ENCODE measurements at regions not wholly inside any gene's neighbourhood (a gene's known extent, or its start where the extent isn't known, plus 50 kb on each side); places are given as distances from the start of the nearest gene placed in this dataset.

- DNase-seq (ENCODE audit: extremely low read depth, insufficient read length): peak; percentile 25
- H3K4me3 ChIP-seq (replicated peaks; ENCODE audit: low read depth, low read length): no peak overlapping the region
- no peaks in the 10 kb centered on the region for H3K36me3 ChIP-seq (ENCODE audit: control insufficient read depth, insufficient read depth, low read length)
- H3K27me3 ChIP-seq (replicated peaks; ENCODE audit: control insufficient read depth, insufficient read depth, low read length): no peaks in the 10 kb centered on the region
- TF ChIP-seq CTCF (IDR thresholded peaks at IDR 0.05; ENCODE audit: insufficient read depth, low read length, poor library complexity, severe bottlenecking): peak; percentile 59
These were observed 150.1 kb upstream of the SOD1 start for GRCh38 chr21:31509194-31510017.

- no peak overlapping the region for H3K4me3 ChIP-seq (replicated peaks; ENCODE audit: low read depth, low read length)
- no peaks in the 10 kb centered on the region for H3K36me3 ChIP-seq (ENCODE audit: control insufficient read depth, insufficient read depth, low read length)
- no peak for DNase-seq (ENCODE audit: extremely low read depth, insufficient read length)
- H3K27me3 ChIP-seq (replicated peaks; ENCODE audit: control insufficient read depth, insufficient read depth, low read length): no peaks in the 10 kb centered on the region; the same call in 1 of the 2 replicates
- TF ChIP-seq CTCF (IDR thresholded peaks at IDR 0.05; ENCODE audit: insufficient read depth, low read length, poor library complexity, severe bottlenecking): no peak
These were observed 153.5 kb upstream of the SOD1 start for GRCh38 chr21:31505975-31506374.

GRCh38 chr21:31503939-31504338 is 155.6 kb upstream of the SOD1 start:
- DNase-seq (ENCODE audit: extremely low read depth, insufficient read length): no peak
- TF ChIP-seq CTCF (IDR thresholded peaks at IDR 0.05; ENCODE audit: insufficient read depth, low read length, poor library complexity, severe bottlenecking): no peak
- Histone ChIP-seq H3K36me3 (ENCODE audit: control insufficient read depth, insufficient read depth, low read length) (no peaks in the 10 kb centered on the region), H3K4me3 (replicated peaks; ENCODE audit: low read depth, low read length) (no peak overlapping the region), H3K27me3 (replicated peaks; ENCODE audit: control insufficient read depth, insufficient read depth, low read length) (no peaks in the 10 kb centered on the region; the same call in 1 of the 2 replicates)

- no peak for DNase-seq (ENCODE audit: extremely low read depth, insufficient read length)
- no peaks in the 10 kb centered on the region; the same call in 1 of the 2 replicates for H3K27me3 ChIP-seq (replicated peaks; ENCODE audit: control insufficient read depth, insufficient read depth, low read length)
- no peaks in the 10 kb centered on the region for H3K36me3 ChIP-seq (ENCODE audit: control insufficient read depth, insufficient read depth, low read length)
- no peak for TF ChIP-seq CTCF (IDR thresholded peaks at IDR 0.05; ENCODE audit: insufficient read depth, low read length, poor library complexity, severe bottlenecking)
- no peak overlapping the region for H3K4me3 ChIP-seq (replicated peaks; ENCODE audit: low read depth, low read length)
These were observed 156.0 kb upstream of the SOD1 start for GRCh38 chr21:31503467-31503866.

GRCh38 chr21:31502537-31503143 is 156.9 kb upstream of the SOD1 start:
- TF ChIP-seq CTCF (IDR thresholded peaks at IDR 0.05; ENCODE audit: insufficient read depth, low read length, poor library complexity, severe bottlenecking): no peak
- no peak overlapping the region for H3K4me3 ChIP-seq (replicated peaks; ENCODE audit: low read depth, low read length)
- no peaks in the 10 kb centered on the region for H3K36me3 ChIP-seq (ENCODE audit: control insufficient read depth, insufficient read depth, low read length)
- no peak for DNase-seq (ENCODE audit: extremely low read depth, insufficient read length)
- H3K27me3 ChIP-seq (replicated peaks; ENCODE audit: control insufficient read depth, insufficient read depth, low read length): no peaks in the 10 kb centered on the region; the same call in 1 of the 2 replicates

Measured in GM06990 (cell line).